ENCODE measurements at regions not wholly inside any gene's neighbourhood (a gene's known extent, or its start where the extent isn't known, plus 50 kb on each side); places are given as distances from the start of the nearest gene placed in this dataset.

- no peak for TF ChIP-seq ZNF350 (tag by site-specific recombination; IDR thresholded peaks at IDR 0.05)
- TF ChIP-seq, protein P1, sequence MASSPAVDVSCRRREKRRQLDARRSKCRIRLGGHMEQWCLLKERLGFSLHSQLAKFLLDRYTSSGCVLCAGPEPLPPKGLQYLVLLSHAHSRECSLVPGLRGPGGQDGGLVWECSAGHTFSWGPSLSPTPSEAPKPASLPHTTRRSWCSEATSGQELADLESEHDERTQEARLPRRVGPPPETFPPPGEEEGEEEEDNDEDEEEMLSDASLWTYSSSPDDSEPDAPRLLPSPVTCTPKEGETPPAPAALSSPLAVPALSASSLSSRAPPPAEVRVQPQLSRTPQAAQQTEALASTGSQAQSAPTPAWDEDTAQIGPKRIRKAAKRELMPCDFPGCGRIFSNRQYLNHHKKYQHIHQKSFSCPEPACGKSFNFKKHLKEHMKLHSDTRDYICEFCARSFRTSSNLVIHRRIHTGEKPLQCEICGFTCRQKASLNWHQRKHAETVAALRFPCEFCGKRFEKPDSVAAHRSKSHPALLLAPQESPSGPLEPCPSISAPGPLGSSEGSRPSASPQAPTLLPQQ (tag by site-specific recombination; IDR thresholded peaks at IDR 0.05): no peak
- TF ChIP-seq ZNF174 (tag by site-specific recombination; IDR thresholded peaks at IDR 0.05): no peak
- TF ChIP-seq, protein P2, sequence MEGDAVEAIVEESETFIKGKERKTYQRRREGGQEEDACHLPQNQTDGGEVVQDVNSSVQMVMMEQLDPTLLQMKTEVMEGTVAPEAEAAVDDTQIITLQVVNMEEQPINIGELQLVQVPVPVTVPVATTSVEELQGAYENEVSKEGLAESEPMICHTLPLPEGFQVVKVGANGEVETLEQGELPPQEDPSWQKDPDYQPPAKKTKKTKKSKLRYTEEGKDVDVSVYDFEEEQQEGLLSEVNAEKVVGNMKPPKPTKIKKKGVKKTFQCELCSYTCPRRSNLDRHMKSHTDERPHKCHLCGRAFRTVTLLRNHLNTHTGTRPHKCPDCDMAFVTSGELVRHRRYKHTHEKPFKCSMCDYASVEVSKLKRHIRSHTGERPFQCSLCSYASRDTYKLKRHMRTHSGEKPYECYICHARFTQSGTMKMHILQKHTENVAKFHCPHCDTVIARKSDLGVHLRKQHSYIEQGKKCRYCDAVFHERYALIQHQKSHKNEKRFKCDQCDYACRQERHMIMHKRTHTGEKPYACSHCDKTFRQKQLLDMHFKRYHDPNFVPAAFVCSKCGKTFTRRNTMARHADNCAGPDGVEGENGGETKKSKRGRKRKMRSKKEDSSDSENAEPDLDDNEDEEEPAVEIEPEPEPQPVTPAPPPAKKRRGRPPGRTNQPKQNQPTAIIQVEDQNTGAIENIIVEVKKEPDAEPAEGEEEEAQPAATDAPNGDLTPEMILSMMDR (tag by site-specific recombination; IDR thresholded peaks at IDR 0.05): no peak
- TF ChIP-seq PATZ1 (tag by site-specific recombination; IDR thresholded peaks at IDR 0.05): no peak
- TF ChIP-seq ZNF76 (tag by site-specific recombination; IDR thresholded peaks at IDR 0.05; ENCODE audit: borderline replicate concordance, low read depth): no peak
- no peak for TF ChIP-seq ZNF791 (tag by site-specific recombination; IDR thresholded peaks at IDR 0.05)
- no peak for TF ChIP-seq ZNF629 (tag by site-specific recombination; IDR thresholded peaks at IDR 0.05)
- no peak for TF ChIP-seq TCF7L2 (IDR thresholded peaks at IDR 0.05; ENCODE audit: borderline replicate concordance, low read depth, low read length)
- TF ChIP-seq, protein P3, sequence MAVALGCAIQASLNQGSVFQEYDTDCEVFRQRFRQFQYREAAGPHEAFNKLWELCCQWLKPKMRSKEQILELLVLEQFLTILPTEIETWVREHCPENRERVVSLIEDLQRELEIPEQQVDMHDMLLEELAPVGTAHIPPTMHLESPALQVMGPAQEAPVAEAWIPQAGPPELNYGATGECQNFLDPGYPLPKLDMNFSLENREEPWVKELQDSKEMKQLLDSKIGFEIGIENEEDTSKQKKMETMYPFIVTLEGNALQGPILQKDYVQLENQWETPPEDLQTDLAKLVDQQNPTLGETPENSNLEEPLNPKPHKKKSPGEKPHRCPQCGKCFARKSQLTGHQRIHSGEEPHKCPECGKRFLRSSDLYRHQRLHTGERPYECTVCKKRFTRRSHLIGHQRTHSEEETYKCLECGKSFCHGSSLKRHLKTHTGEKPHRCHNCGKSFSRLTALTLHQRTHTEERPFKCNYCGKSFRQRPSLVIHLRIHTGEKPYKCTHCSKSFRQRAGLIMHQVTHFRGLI (tag by site-specific recombination; IDR thresholded peaks at IDR 0.05): no peak
- no peak for TF ChIP-seq ZNF768 (tag by site-specific recombination; IDR thresholded peaks at IDR 0.05)
- no peak for TF ChIP-seq ZNF274 (IDR thresholded peaks at IDR 0.05; ENCODE audit: low read length)
- no peak for TF ChIP-seq ZNF274 (tag by site-specific recombination; IDR thresholded peaks at IDR 0.05; ENCODE audit: borderline replicate concordance)
- TF ChIP-seq YY1 (tag by site-specific recombination; IDR thresholded peaks at IDR 0.05): no peak
Measured at GRCh38 chr10:6894405-6894804, 314.3 kb upstream of the PRKCQ start.

All from HEK293 (cell line).